OCI-LY7 (cell line): ENCODE measurements at regions not wholly inside any gene's neighbourhood (a gene's known extent, or its start where the extent isn't known, plus 50 kb on each side); places are given as distances from the start of the nearest gene placed in this dataset.

ENCODE experiments used
- CTCF ChIP-seq: fragments of 200-600 bp; sonication (generic); conservative IDR thresholded peaks from 2 replicates; pipeline ENCODE4 v1.5.1; 2014; ENCODE audit warnings: mild to moderate bottlenecking, antibody characterized with exemption, low read length, moderate library complexity, mixed read lengths
- EZH2phosphoT487 ChIP-seq: fragments of 200-600 bp; sonication (generic); IDR thresholded peaks from 2 replicates; pipeline ENCODE4 v1.6.1; 2018; ENCODE audit warnings: low read depth, borderline replicate concordance, mild to moderate bottlenecking, mixed run types, antibody characterized with exemption, low read length, moderate library complexity, mixed read lengths

DNA sequence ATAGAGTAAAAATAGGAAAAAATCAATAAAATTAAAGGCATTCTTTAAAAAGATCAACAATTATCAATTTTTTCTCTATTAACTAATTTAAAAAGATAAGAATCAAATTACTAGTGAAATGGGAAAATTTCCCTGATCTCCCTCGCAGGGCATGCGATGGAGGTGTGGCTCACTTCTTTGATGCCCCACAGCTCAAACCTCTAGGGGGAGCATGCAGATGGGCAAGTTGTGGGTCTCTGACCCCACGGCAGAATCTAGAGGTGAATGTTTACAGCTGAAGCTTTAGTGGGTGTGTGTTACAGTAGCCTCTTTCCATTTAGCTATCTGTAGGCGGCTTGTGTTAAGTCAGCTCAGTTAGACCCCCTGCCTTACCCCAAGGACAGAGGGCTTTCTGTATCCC, 1348.8 kb downstream of the PCDH18 start:
- no peak for TF ChIP-seq CTCF
- no peak for TF ChIP-seq EZH2phosphoT487
